ENCODE measurements at regions not wholly inside any gene's neighbourhood (a gene's known extent, or its start where the extent isn't known, plus 50 kb on each side); places are given as distances from the start of the nearest gene placed in this dataset.

- WGBS (ENCODE audit: insufficient coverage), result 75% methylated on average over 15 of the region's 15 CpGs
- DNase-seq, result no peak
- no peaks in the 10 kb centered on the region for H4K20me1 ChIP-seq (ENCODE audit: control insufficient read depth, insufficient read depth, low read length, poor library complexity, severe bottlenecking)
- H3K27me3 Mint-ChIP-seq, result no peaks in the 10 kb centered on the region
- TF ChIP-seq, protein P1, sequence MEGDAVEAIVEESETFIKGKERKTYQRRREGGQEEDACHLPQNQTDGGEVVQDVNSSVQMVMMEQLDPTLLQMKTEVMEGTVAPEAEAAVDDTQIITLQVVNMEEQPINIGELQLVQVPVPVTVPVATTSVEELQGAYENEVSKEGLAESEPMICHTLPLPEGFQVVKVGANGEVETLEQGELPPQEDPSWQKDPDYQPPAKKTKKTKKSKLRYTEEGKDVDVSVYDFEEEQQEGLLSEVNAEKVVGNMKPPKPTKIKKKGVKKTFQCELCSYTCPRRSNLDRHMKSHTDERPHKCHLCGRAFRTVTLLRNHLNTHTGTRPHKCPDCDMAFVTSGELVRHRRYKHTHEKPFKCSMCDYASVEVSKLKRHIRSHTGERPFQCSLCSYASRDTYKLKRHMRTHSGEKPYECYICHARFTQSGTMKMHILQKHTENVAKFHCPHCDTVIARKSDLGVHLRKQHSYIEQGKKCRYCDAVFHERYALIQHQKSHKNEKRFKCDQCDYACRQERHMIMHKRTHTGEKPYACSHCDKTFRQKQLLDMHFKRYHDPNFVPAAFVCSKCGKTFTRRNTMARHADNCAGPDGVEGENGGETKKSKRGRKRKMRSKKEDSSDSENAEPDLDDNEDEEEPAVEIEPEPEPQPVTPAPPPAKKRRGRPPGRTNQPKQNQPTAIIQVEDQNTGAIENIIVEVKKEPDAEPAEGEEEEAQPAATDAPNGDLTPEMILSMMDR (IDR thresholded peaks at IDR 0.05), result no peak
- TF ChIP-seq EZH2 (IDR thresholded peaks at IDR 0.05; ENCODE audit: borderline replicate concordance, insufficient read depth, low read depth, low read length, poor library complexity, severe bottlenecking), result no peak
- no peak overlapping the region for H3K9ac ChIP-seq (ENCODE audit: low read length)
- no peaks in the 10 kb centered on the region for H3K79me2 ChIP-seq (ENCODE audit: control insufficient read depth, insufficient read depth, low read length)
- no peaks in the 10 kb centered on the region for H3K9me3 ChIP-seq (ENCODE audit: control extremely low read depth in 1 of 3, control insufficient read depth in 2 of 3, insufficient read depth in 1 of 3, low read length in 2 of 3)
- H3K4me3 ChIP-seq (ENCODE audit: control extremely low read depth in 1 of 5, extremely low read depth in 1 of 5, insufficient read depth in 1 of 5, low read depth in 2 of 5, low read length in 4 of 5), result no peak overlapping the region
- no peak overlapping the region for H3K27ac ChIP-seq (ENCODE audit: low read length in 2 of 2)
- H3K27ac Mint-ChIP-seq, result no peak overlapping the region
- no peaks in the 10 kb centered on the region for H3K27me3 ChIP-seq (replicated peaks in 1 of 4; ENCODE audit: control extremely low read depth in 1 of 4, control insufficient read depth in 3 of 4, insufficient read depth in 4 of 4, low read length in 3 of 4)
- H3K4me3 Mint-ChIP-seq, result no peak overlapping the region
- no peak overlapping the region for H2AFZ ChIP-seq (ENCODE audit: insufficient read depth, low read depth, low read length, poor library complexity, severe bottlenecking)
- CTCF ChIA-PET, result no interaction called here
- intact Hi-C loops (cut with micrococcal nuclease), result no loop called here
- POLR2A ChIA-PET, result no interaction called here
- H3K4me1 ChIP-seq (ENCODE audit: control insufficient read depth in 2 of 2, insufficient read depth in 2 of 2, low read length in 2 of 2), result no peaks in the 10 kb centered on the region
- H3K4me1 Mint-ChIP-seq, result no peaks in the 10 kb centered on the region
- H3K36me3 ChIP-seq (replicated peaks in 1 of 2; ENCODE audit: control extremely low read depth in 1 of 2, control insufficient read depth in 1 of 2, extremely low read depth in 1 of 2, insufficient read depth in 2 of 2, low read length in 1 of 2), result no peaks in the 10 kb centered on the region
- no peak for ATAC-seq (ENCODE audit: low read depth)
- no peaks in the 10 kb centered on the region for H3K9me3 Mint-ChIP-seq (ENCODE audit: insufficient read depth)
- no peak overlapping the region for H3K4me2 ChIP-seq (replicated peaks; ENCODE audit: low read depth, low read length, poor library complexity, severe bottlenecking)
Measured at GRCh38 chr22:49079743-49080500, 747.8 kb downstream of the BRD1 start.

GRCh38 chr22:49079027-49079725 is 748.5 kb downstream of the BRD1 start:
- Histone ChIP-seq H3K27ac (ENCODE audit: low read length in 2 of 2) (no peak overlapping the region), H3K27me3 (replicated peaks in 1 of 4; ENCODE audit: control extremely low read depth in 1 of 4, control insufficient read depth in 3 of 4, insufficient read depth in 4 of 4, low read length in 3 of 4) (no peaks in the 10 kb centered on the region), H3K4me1 (ENCODE audit: control insufficient read depth in 2 of 2, insufficient read depth in 2 of 2, low read length in 2 of 2) (no peaks in the 10 kb centered on the region), H3K36me3 (replicated peaks in 1 of 2; ENCODE audit: control extremely low read depth in 1 of 2, control insufficient read depth in 1 of 2, extremely low read depth in 1 of 2, insufficient read depth in 2 of 2, low read length in 1 of 2) (no peaks in the 10 kb centered on the region), H4K20me1 (ENCODE audit: control insufficient read depth, insufficient read depth, low read length, poor library complexity, severe bottlenecking) (no peaks in the 10 kb centered on the region), H3K4me3 (ENCODE audit: control extremely low read depth in 1 of 5, extremely low read depth in 1 of 5, insufficient read depth in 1 of 5, low read depth in 2 of 5, low read length in 4 of 5) (no peak overlapping the region), H3K79me2 (ENCODE audit: control insufficient read depth, insufficient read depth, low read length) (no peaks in the 10 kb centered on the region), H3K9ac (ENCODE audit: low read length) (no peak overlapping the region), H3K4me2 (replicated peaks; ENCODE audit: low read depth, low read length, poor library complexity, severe bottlenecking) (no peak overlapping the region), H3K9me3 (ENCODE audit: control extremely low read depth in 1 of 3, control insufficient read depth in 2 of 3, insufficient read depth in 1 of 3, low read length in 2 of 3) (no peaks in the 10 kb centered on the region), H2AFZ (ENCODE audit: insufficient read depth, low read depth, low read length, poor library complexity, severe bottlenecking) (no peak overlapping the region)
- no peak for ATAC-seq (ENCODE audit: low read depth)
- no peaks in the 10 kb centered on the region for H3K9me3 Mint-ChIP-seq (ENCODE audit: insufficient read depth)
- TF ChIP-seq, protein P1 (IDR thresholded peaks at IDR 0.05), result no peak
- TF ChIP-seq EZH2 (IDR thresholded peaks at IDR 0.05; ENCODE audit: borderline replicate concordance, insufficient read depth, low read depth, low read length, poor library complexity, severe bottlenecking), result no peak
- no peaks in the 10 kb centered on the region for H3K4me1 Mint-ChIP-seq
- POLR2A ChIA-PET, result no interaction called here
- WGBS (ENCODE audit: insufficient coverage), result 86% methylated on average over 21 of the region's 22 CpGs
- no peak overlapping the region for H3K4me3 Mint-ChIP-seq
- intact Hi-C loops (cut with micrococcal nuclease), result no loop called here
- no peak for DNase-seq
- no peak overlapping the region for H3K27ac Mint-ChIP-seq
- H3K27me3 Mint-ChIP-seq, result no peaks in the 10 kb centered on the region
- CTCF ChIA-PET, result no interaction called here
